Natural killer cell (primary cell): ENCODE measurements at regions not wholly inside any gene's neighbourhood (a gene's known extent, or its start where the extent isn't known, plus 50 kb on each side); places are given as distances from the start of the nearest gene placed in this dataset.

Source experiments
- ATAC-seq, 3 donors: fragments of 150-1000 bp in 2 of 3; fragments of 200-7000 bp in 1 of 3; cut with Tn5 transposase; 1 replicate in 1 of 3; 2 replicates in 2 of 3; pipeline ENCODE4 v1.10.0; 2021; ENCODE audit warnings: mild to moderate bottlenecking in 2 of 3, moderate library complexity in 2 of 3
- DNase-seq, 2 donors: peaks; one replicate each; pipeline versions ENCODE4 v3.0.0 to v3.0.0-alpha.2; 2013 to 2021; ENCODE audit warnings: mixed read lengths in 1 of 2
- H3K27ac ChIP-seq: one replicate; pipeline ENCODE4 v1.5.1; 2013; ENCODE audit warnings: mild to moderate bottlenecking, low read length
- H3K27me3 ChIP-seq: one replicate; pipeline ENCODE4 v1.6.1; 2013; ENCODE audit warnings: low read length; ENCODE audit not compliant: control insufficient read depth, insufficient read depth
- H3K36me3 ChIP-seq: one replicate; pipeline ENCODE4 v1.6.1; 2013; ENCODE audit warnings: low read length; ENCODE audit not compliant: control insufficient read depth, insufficient read depth
- H3K4me1 ChIP-seq: one replicate; pipeline ENCODE4 v1.6.1; 2013; ENCODE audit warnings: low read length; ENCODE audit not compliant: control insufficient read depth, insufficient read depth
- H3K4me3 ChIP-seq: one replicate; pipeline ENCODE4 v1.5.1; 2013; ENCODE audit warnings: low read length
- H3K9me3 ChIP-seq: one replicate; pipeline ENCODE4 v1.6.1; 2013; ENCODE audit warnings: low read length; ENCODE audit not compliant: control insufficient read depth, insufficient read depth
- H3K27ac Mint-ChIP-seq, 2 donors: one replicate each; pipeline ENCODE4 v1.8.0; 2022; ENCODE audit warnings: mild to moderate bottlenecking in 2 of 2, mixed read lengths in 2 of 2, moderate library complexity in 1 of 2
- H3K27me3 Mint-ChIP-seq, 2 donors: one replicate each; pipeline ENCODE4 v1.8.0; 2022; ENCODE audit warnings: low read depth in 2 of 2, mixed read lengths in 2 of 2
- H3K36me3 Mint-ChIP-seq: one replicate; pipeline ENCODE4 v1.8.0; 2022; ENCODE audit warnings: mixed read lengths
- H3K4me1 Mint-ChIP-seq, 2 donors: one replicate each; pipeline ENCODE4 v1.8.0; 2022; ENCODE audit warnings: mixed read lengths in 2 of 2
- H3K4me3 Mint-ChIP-seq: one replicate; pipeline ENCODE4 v1.8.0; 2022; ENCODE audit warnings: mild to moderate bottlenecking, moderate library complexity, mixed read lengths
- H3K9me3 Mint-ChIP-seq, 2 donors: one replicate each; pipeline ENCODE4 v1.8.0; 2022; ENCODE audit warnings: mixed read lengths in 2 of 2
- WGBS: methylation state at CpG from one replicate; pipeline ENCODE4 v1.1.7; 2013; ENCODE audit warnings: missing lambda C conversion rate; ENCODE audit not compliant: insufficient coverage; 5-methylcytosine and 5-hydroxymethylcytosine counted together
- intact Hi-C: fragments of 100-400 bp; cut with micrococcal nuclease; formaldehyde crosslinking; loops from one replicate; pipeline ENCODE4 v1.14.2; 2022
- TF ChIP-seq, protein P1 (sequence below): fragments of 200-600 bp; IDR thresholded peaks from one replicate; pipeline ENCODE4 v1.8.0; 2022; ENCODE audit warnings: antibody characterized with exemption

DNA sequence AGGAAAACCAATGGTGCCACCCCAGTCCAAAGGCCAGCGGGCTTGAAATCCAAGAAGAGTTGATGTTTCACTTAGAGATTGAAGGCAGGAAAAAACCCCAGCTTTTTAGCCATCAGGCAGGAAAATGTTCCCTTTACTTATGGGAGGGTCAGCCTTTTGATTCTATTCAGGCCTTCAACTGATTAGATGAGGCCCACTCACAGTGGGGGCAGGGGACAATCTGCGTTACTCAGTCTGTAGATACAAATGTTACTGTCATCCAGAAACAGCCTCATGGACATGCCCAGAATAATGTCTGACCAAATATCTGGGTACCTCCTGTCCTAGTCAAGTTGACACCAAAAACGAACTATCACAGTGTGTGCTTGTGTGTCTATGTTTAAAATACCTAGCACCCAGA, 121.2 kb upstream of the KCNQ5 start:
- Histone ChIP-seq H3K27me3 (no peaks in the 10 kb centered on the region), H3K9me3 (no peaks in the 10 kb centered on the region), H3K4me3 (no peak overlapping the region), H3K27ac (no peak overlapping the region), H3K36me3 (no peaks in the 10 kb centered on the region), H3K4me1 (no peaks in the 10 kb centered on the region)
- Mint-ChIP-seq H3K27ac (no peak overlapping the region), H3K4me3 (no peak overlapping the region), H3K4me1 (no peaks in the 10 kb centered on the region), H3K36me3 (no peaks in the 10 kb centered on the region), H3K27me3 (peaks cover 13 to 17% of the 10 kb centered on the region in 2 donors), H3K9me3 (no peaks in the 10 kb centered on the region)
- intact Hi-C loops: no loop called here
- ATAC-seq: no peak
- TF ChIP-seq, protein P1, sequence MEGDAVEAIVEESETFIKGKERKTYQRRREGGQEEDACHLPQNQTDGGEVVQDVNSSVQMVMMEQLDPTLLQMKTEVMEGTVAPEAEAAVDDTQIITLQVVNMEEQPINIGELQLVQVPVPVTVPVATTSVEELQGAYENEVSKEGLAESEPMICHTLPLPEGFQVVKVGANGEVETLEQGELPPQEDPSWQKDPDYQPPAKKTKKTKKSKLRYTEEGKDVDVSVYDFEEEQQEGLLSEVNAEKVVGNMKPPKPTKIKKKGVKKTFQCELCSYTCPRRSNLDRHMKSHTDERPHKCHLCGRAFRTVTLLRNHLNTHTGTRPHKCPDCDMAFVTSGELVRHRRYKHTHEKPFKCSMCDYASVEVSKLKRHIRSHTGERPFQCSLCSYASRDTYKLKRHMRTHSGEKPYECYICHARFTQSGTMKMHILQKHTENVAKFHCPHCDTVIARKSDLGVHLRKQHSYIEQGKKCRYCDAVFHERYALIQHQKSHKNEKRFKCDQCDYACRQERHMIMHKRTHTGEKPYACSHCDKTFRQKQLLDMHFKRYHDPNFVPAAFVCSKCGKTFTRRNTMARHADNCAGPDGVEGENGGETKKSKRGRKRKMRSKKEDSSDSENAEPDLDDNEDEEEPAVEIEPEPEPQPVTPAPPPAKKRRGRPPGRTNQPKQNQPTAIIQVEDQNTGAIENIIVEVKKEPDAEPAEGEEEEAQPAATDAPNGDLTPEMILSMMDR: no peak
- WGBS: 86% methylated on average over 3 of the region's 3 CpGs
- no peak for DNase-seq

DNA sequence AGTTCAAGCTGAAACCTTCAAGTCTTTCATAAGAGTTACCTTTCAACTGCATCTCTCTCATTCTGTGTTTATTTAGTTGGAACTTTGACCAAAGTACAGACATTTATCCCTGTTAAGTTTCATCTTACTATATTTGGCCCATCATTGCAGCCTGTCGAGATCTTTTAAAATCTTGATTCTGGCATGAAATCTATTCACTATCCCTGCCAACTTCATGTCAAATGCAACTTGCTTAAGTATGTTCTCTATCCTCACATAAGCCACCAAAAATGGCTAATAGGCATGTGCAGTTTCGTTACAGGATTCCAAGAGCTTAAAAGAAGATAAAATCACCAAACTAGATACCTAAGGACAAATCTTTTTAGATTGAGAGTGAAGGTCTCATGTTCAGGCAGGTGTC, 117.5 kb upstream of the KCNQ5 start:
- no peaks in the 10 kb centered on the region for H3K4me1 Mint-ChIP-seq
- H3K36me3 ChIP-seq: no peaks in the 10 kb centered on the region
- no peaks in the 10 kb centered on the region for H3K9me3 ChIP-seq
- intact Hi-C loops: no loop called here
- H3K4me3 Mint-ChIP-seq: no peak overlapping the region
- H3K36me3 Mint-ChIP-seq: no peaks in the 10 kb centered on the region
- DNase-seq (no peak), ATAC-seq (no peak)
- H3K9me3 Mint-ChIP-seq: no peaks in the 10 kb centered on the region
- no peak overlapping the region for H3K27ac Mint-ChIP-seq
- TF ChIP-seq, protein P1: no peak
- H3K27me3 Mint-ChIP-seq: peaks cover 11 to 21% of the 10 kb centered on the region in 2 donors
- no peaks in the 10 kb centered on the region for H3K4me1 ChIP-seq
- H3K27ac ChIP-seq: no peak overlapping the region
- WGBS: 75% methylated on average over 1 of the region's 2 CpGs
- no peaks in the 10 kb centered on the region for H3K27me3 ChIP-seq
- no peak overlapping the region for H3K4me3 ChIP-seq

DNA sequence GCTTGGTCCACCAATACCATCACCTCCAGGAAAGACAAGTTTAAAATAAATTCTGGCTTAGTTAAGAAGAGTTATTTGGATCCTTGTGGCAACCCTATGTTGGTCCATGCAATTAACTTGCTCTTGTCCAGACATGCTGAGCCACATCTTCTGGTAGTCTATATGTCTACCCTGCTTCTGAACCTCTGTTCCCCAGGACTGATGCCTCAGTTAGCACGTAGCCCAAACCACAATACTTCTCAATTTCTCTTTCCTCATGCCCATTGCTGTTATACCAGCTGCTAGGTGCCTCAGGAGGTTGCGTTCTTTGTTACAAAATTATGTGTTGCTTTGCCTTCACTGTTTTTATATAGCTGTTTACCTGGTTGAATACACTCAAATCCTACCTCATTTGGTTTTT, 116.4 kb upstream of the KCNQ5 start:
- H3K27ac ChIP-seq: no peak overlapping the region
- Mint-ChIP-seq H3K4me1 (no peaks in the 10 kb centered on the region), H3K9me3 (no peaks in the 10 kb centered on the region), H3K4me3 (no peak overlapping the region), H3K36me3 (no peaks in the 10 kb centered on the region), H3K27ac (no peak overlapping the region), H3K27me3 (peaks cover 17 to 31% of the 10 kb centered on the region in 2 donors)
- 31% methylated on average over 1 of the region's 2 CpGs for WGBS
- no peak overlapping the region for H3K4me3 ChIP-seq
- H3K36me3 ChIP-seq: no peaks in the 10 kb centered on the region
- no peaks in the 10 kb centered on the region for H3K27me3 ChIP-seq
- H3K9me3 ChIP-seq: no peaks in the 10 kb centered on the region
- TF ChIP-seq, protein P1: no peak
- no peaks in the 10 kb centered on the region for H3K4me1 ChIP-seq
- intact Hi-C loops: no loop called here
- DNase-seq (no peak), ATAC-seq (no peak)

DNA sequence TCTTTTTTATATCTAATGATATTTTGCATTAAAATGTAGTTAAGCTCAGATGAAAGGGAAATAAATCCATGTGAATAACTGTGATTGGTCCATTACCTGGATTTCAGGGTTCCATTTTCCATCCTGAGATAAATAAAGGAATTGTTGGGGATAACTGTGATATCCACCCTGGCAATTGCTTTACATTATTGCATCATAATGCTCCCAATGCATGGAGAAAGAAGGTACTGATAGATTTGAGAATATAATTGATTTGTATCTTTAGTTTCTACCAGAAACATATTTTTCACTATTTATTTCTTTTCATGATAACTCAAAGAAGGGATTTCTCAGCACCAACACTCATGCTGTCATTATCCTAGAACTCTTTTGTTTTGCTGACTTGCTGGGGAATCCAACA, 102.0 kb upstream of the KCNQ5 start:
- no peak overlapping the region for H3K27ac Mint-ChIP-seq
- no peak overlapping the region for H3K4me3 Mint-ChIP-seq
- H3K4me1 Mint-ChIP-seq: no peaks in the 10 kb centered on the region
- ATAC-seq: no peak
- no peaks in the 10 kb centered on the region for H3K9me3 Mint-ChIP-seq
- H3K4me3 ChIP-seq: no peak overlapping the region
- no peaks in the 10 kb centered on the region for H3K36me3 Mint-ChIP-seq
- H3K27ac ChIP-seq: no peak overlapping the region
- TF ChIP-seq, protein P1: no peak
- DNase-seq: no peak
- no peaks in the 10 kb centered on the region for H3K9me3 ChIP-seq
- no peaks in the 10 kb centered on the region for H3K36me3 ChIP-seq
- no peaks in the 10 kb centered on the region for H3K4me1 ChIP-seq
- H3K27me3 ChIP-seq: peaks cover 6% of the 10 kb centered on the region
- intact Hi-C loops: no loop called here
- no peaks in the 10 kb centered on the region for H3K27me3 Mint-ChIP-seq
